Activated CD8-positive, alpha-beta memory T cell treated with anti-CD3 and anti-CD28 coated beads for 1 hour (primary cell): ENCODE measurements at regions not wholly inside any gene's neighbourhood (a gene's known extent, or its start where the extent isn't known, plus 50 kb on each side); places are given as distances from the start of the nearest gene placed in this dataset.
"Not testable (repeated sequence)": the region's sequence is repeated elsewhere in the genome, so short reads cannot be mapped to it uniquely, and the experiment has no call there.

Experiments
- DNase-seq, 2 donors: peaks; one replicate each; pipeline ENCODE4 v3.0.0-alpha.2; 2020; ENCODE audit warnings: low read depth in 1 of 2; ENCODE audit errors: extremely low read depth in 1 of 2

GRCh38 chr17:72175787-72176515 is 55.1 kb downstream of the SOX9 start:
- no peak for DNase-seq

- no peak for DNase-seq
Measured at GRCh38 chr17:72176516-72176851, 55.7 kb downstream of the SOX9 start.

GRCh38 chr17:72176951-72177660 is 56.3 kb downstream of the SOX9 start:
- DNase-seq, result no peak

GRCh38 chr17:72177738-72178137 is 56.9 kb downstream of the SOX9 start:
- no peak for DNase-seq

GRCh38 chr17:72182371-72182873 is 61.6 kb downstream of the SOX9 start:
- DNase-seq, result no peak

- DNase-seq, result no peak
Measured at GRCh38 chr17:72183194-72183685, 62.4 kb downstream of the SOX9 start.

DNA sequence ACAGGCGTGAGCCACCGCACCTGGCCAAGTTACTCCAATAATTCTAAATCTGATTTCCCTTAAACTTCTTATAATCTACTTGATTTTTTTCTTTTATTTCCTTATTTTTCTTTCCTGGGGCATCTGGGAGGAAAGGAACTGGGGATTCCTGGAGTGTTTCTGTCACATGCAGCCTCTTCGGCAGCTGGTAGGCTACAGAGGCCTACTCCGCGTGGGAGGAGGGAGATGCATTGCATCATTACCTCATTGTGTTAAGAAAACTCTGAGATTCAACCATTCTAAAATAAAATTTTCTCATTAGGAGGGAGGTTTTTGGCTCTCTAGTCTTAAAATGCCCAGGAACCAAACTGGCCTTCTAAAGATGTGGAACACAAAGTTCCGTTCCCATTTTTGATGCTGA is 64.0 kb downstream of the SOX9 start:
- no peak for DNase-seq

- no peak for DNase-seq
Measured at GRCh38 chr17:72185564-72185963, 64.7 kb downstream of the SOX9 start.

DNA sequence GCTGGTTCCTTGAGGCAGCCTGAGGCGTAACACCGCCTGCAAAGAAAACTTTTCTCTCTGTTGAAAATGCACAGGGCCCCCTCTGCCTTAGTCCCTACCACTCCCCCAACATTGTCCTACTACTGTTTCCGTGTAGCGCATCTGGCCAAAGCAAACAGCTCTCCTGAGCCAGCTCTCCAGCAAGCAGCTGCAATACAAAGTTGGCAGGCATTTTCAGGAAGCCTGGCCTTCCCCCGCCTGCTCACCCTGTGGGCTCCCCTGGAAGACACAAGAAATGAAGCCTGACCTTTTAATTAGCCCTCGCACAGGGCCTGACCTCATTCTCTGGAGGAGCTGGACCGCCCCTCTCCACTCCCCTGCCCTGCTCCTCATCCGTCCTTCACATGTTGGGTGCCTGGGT is 66.7 kb downstream of the SOX9 start:
- DNase-seq, result no peak

DNA sequence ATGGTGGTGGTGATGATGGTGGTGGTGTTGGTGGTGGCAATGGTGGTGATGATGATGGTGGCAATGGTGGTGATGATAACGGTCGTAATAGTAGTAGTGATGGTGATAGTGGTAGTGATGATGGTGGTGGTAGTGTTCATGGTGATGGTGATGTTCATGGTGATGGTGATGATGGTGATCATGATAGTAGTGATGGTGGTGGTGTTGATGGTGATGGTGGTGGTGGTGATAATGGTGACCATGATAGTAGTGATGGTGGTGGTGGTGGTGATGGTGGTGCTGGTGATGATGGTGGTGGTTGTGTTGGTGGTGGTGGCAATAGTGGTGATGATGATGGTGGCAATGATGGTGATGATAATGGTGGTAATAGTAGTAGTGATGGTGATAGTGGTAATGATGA is 68.0 kb downstream of the SOX9 start:
- DNase-seq, result no peak

DNA sequence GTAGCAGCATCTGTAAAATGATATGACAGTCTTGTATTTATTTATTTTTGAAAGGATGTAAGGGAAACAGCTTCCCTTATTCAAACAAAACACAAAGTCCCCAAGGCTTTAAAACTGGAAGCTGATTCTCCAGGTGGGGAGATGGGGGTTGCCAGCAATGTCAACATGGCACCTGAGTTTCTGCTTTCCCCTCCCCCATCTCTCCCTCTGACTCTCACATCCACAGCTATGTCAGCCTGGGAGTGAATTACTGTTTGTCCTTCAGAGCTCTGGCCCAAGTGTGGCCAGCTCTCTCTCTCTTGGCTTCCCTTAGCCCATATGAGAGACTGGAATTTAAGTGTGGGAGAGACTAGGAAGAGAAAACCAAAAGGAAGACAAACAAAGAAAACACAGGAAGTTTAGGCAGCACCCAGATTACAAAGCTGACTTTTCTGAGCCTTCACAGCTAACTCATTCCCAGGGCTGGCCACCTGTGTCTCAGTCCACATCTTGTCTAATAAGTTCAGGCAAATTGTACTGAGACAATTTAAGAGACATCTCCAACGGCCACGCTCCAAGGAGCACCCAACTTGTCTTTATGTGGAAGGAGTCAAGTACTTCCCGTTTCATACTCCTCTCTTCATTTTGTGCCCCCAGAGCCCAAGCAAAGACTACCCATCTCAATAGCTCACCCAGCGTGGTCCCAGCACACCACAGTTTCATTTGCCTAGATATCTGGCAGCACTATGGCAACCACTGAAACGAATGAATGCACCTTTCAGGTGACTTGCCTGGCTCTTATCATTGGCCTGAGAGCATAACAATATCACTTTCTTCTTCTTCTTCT is 69.2 kb downstream of the SOX9 start:
- no peak for DNase-seq

GRCh38 chr17:72191356-72191755 is 70.5 kb downstream of the SOX9 start:
- no peak for DNase-seq

GRCh38 chr17:72191921-72192799 is 71.3 kb downstream of the SOX9 start:
- no peak for DNase-seq

GRCh38 chr17:72192800-72193192 is 72.0 kb downstream of the SOX9 start:
- DNase-seq, result no peak

DNA sequence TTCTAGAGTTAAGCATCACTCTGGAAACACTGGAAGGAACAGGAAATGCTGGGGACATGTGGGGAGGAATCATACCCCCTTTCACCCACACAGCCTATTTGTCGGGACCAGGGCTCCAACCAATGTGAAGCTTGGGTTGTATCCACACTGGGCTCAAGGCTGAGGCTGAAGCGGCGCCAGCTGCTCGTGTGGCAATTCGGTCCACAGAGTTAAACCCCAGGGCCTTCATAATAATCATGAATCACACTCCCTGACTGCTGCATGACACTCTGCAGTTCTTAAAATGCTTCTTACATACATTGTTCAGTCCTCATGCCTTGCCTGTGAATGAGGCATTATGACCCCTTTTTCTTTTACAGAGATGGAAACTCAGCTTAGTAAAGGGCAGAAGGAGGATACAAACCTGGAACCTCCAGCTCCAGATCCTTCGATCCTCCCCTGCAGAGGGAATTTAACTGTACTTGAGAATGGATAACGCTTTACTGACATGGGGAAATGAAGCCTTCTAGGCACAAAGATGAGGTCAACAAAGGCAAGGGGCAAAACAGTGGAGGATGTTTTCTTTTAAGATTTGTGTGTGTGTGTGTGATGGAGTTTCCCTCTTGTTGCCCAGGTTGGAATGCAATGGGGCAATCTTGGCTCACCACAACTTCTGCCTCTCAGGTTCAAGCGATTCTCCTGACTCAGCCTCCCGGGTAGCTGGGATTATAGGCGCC is 72.7 kb downstream of the SOX9 start:
- DNase-seq, result no peak

DNA sequence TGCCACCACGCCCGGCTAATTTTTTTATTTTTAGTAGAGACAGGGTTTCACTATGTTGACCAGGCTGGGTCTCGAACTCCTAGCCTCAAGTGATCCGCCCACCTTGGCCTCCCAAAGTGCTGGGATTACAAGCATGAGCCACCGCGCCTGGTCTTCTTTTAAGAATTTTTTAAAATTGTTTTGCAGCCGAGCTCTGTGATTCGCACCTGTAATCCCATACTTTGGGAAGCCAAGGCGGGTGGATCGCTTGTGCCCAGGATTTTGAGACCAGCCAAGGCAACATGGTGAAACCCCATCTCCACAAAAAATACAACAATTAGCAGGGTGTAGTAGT is 73.3 kb downstream of the SOX9 start:
- not testable (repeated sequence) for DNase-seq

GRCh38 chr17:72199256-72199655 is 78.4 kb downstream of the SOX9 start:
- DNase-seq, result no peak

DNA sequence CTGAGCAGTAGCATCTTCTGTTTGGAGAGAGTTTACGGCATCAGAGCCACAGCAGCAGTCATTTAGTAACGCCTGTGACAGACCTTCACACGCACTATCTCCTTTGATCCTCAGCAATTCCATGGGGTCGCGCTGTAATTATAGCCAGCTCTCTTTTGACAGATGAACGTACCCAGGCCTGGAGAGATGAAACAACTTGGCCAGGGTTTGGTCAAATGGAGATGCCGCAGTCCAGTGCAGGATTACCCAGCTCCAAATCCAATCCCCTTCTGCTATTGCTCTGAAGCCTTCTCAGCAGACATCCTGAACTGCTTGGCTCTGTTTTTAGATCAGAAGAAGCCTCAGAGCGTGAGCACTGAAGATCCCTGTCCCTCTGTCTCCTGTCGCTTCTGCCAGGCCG is 83.9 kb downstream of the SOX9 start:
- no peak for DNase-seq

- DNase-seq, result no peak
Measured at GRCh38 chr17:72205357-72205756, 84.5 kb downstream of the SOX9 start.

GRCh38 chr17:72205822-72206221 is 85.0 kb downstream of the SOX9 start:
- DNase-seq, result no peak
